ENCODE measurements at regions not wholly inside any gene's neighbourhood (a gene's known extent, or its start where the extent isn't known, plus 50 kb on each side); places are given as distances from the start of the nearest gene placed in this dataset.

DNA sequence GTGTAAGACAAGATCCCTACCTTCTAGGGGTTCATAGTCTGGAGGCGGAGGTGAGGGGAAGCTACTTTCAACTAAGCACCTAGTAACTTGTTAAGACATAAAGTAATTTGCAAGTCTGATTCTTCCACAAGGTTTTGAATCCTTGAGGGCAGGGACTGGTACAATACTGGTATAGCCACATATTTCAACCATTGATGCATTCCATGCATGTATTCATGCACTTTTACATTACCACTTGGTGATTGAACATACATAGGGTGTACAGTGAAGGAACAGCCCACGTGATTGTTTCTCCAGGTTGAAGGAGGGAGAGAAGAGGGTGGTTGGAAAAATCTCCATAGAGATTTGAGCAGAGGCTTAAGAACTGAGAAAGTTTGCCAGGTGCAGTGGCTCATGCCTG lies 62.0 kb upstream of the PAX6 start:
- TF ChIP-seq, protein P1, sequence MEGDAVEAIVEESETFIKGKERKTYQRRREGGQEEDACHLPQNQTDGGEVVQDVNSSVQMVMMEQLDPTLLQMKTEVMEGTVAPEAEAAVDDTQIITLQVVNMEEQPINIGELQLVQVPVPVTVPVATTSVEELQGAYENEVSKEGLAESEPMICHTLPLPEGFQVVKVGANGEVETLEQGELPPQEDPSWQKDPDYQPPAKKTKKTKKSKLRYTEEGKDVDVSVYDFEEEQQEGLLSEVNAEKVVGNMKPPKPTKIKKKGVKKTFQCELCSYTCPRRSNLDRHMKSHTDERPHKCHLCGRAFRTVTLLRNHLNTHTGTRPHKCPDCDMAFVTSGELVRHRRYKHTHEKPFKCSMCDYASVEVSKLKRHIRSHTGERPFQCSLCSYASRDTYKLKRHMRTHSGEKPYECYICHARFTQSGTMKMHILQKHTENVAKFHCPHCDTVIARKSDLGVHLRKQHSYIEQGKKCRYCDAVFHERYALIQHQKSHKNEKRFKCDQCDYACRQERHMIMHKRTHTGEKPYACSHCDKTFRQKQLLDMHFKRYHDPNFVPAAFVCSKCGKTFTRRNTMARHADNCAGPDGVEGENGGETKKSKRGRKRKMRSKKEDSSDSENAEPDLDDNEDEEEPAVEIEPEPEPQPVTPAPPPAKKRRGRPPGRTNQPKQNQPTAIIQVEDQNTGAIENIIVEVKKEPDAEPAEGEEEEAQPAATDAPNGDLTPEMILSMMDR (IDR thresholded peaks at IDR 0.05; ENCODE audit: insufficient read depth, low read length, poor library complexity, severe bottlenecking), result no peak
- no peak for TF ChIP-seq EZH2phosphoT487 (conservative IDR thresholded peaks at IDR 0.05; ENCODE audit: low read length)
